ENCODE measurements at regions not wholly inside any gene's neighbourhood (a gene's known extent, or its start where the extent isn't known, plus 50 kb on each side); places are given as distances from the start of the nearest gene placed in this dataset.
A peak's percentile ranks its signal among the peaks of the same experiment; 100 is the strongest.
"Not testable (repeated sequence)": the region's sequence is repeated elsewhere in the genome, so short reads cannot be mapped to it uniquely, and the experiment has no call there.

GRCh38 chr9:85792057-85792456 is 50.3 kb upstream of the AGTPBP1 start:
- H3K36me3 Mint-ChIP-seq, DNase-seq, H3K27me3 Mint-ChIP-seq, H3K4me1 Mint-ChIP-seq, H3K4me3 Mint-ChIP-seq, H3K27ac Mint-ChIP-seq, H3K9me3 Mint-ChIP-seq: not testable (repeated sequence)

- not testable (repeated sequence) for H3K36me3 Mint-ChIP-seq, H3K4me1 Mint-ChIP-seq, H3K27ac Mint-ChIP-seq, DNase-seq, H3K4me3 Mint-ChIP-seq, H3K9me3 Mint-ChIP-seq, H3K27me3 Mint-ChIP-seq
Observed at GRCh38 chr9:85802978-85803695, 61.4 kb upstream of the AGTPBP1 start.

- H3K27me3 Mint-ChIP-seq, H3K9me3 Mint-ChIP-seq, H3K27ac Mint-ChIP-seq, DNase-seq, H3K4me1 Mint-ChIP-seq, H3K36me3 Mint-ChIP-seq, H3K4me3 Mint-ChIP-seq: not testable (repeated sequence)
Observed at GRCh38 chr9:85804847-85805133, 63.0 kb upstream of the AGTPBP1 start.

- H3K9me3 Mint-ChIP-seq, H3K4me1 Mint-ChIP-seq, H3K27me3 Mint-ChIP-seq, H3K36me3 Mint-ChIP-seq: not testable (repeated sequence)
- Mint-ChIP-seq H3K27ac (peak overlapping the region; percentile 57), H3K4me3 (peak overlapping the region; percentile 84)
- peak; percentile 71 for DNase-seq
Observed at GRCh38 chr9:85805134-85806005, 63.6 kb upstream of the AGTPBP1 start.

GRCh38 chr9:85808329-85808728 is 66.6 kb upstream of the AGTPBP1 start:
- not testable (repeated sequence) for H3K4me3 Mint-ChIP-seq, H3K27me3 Mint-ChIP-seq, DNase-seq, H3K4me1 Mint-ChIP-seq, H3K36me3 Mint-ChIP-seq, H3K27ac Mint-ChIP-seq, H3K9me3 Mint-ChIP-seq

- H3K27me3 Mint-ChIP-seq, H3K4me3 Mint-ChIP-seq, H3K4me1 Mint-ChIP-seq, H3K9me3 Mint-ChIP-seq, DNase-seq, H3K36me3 Mint-ChIP-seq, H3K27ac Mint-ChIP-seq: not testable (repeated sequence)
Observed at GRCh38 chr9:85813388-85813787, 71.6 kb upstream of the AGTPBP1 start.

GRCh38 chr9:85814800-85815199 is 73.0 kb upstream of the AGTPBP1 start:
- H3K9me3 Mint-ChIP-seq, H3K36me3 Mint-ChIP-seq, H3K27me3 Mint-ChIP-seq, H3K27ac Mint-ChIP-seq, DNase-seq, H3K4me3 Mint-ChIP-seq, H3K4me1 Mint-ChIP-seq: not testable (repeated sequence)

- not testable (repeated sequence) for DNase-seq, H3K27ac Mint-ChIP-seq, H3K4me3 Mint-ChIP-seq, H3K27me3 Mint-ChIP-seq, H3K36me3 Mint-ChIP-seq, H3K4me1 Mint-ChIP-seq, H3K9me3 Mint-ChIP-seq
Observed at GRCh38 chr9:85818971-85819370, 77.2 kb upstream of the AGTPBP1 start.

GRCh38 chr9:85820598-85820997 is 78.8 kb upstream of the AGTPBP1 start:
- not testable (repeated sequence) for DNase-seq, H3K9me3 Mint-ChIP-seq, H3K36me3 Mint-ChIP-seq, H3K27me3 Mint-ChIP-seq, H3K4me3 Mint-ChIP-seq, H3K27ac Mint-ChIP-seq, H3K4me1 Mint-ChIP-seq

- H3K27me3 Mint-ChIP-seq, H3K27ac Mint-ChIP-seq, H3K9me3 Mint-ChIP-seq, DNase-seq, H3K4me3 Mint-ChIP-seq, H3K36me3 Mint-ChIP-seq, H3K4me1 Mint-ChIP-seq: not testable (repeated sequence)
Observed at GRCh38 chr9:85824949-85825348, 83.2 kb upstream of the AGTPBP1 start.

- not testable (repeated sequence) for H3K27ac Mint-ChIP-seq, H3K4me3 Mint-ChIP-seq, H3K9me3 Mint-ChIP-seq, H3K4me1 Mint-ChIP-seq, H3K27me3 Mint-ChIP-seq, DNase-seq, H3K36me3 Mint-ChIP-seq
Observed at GRCh38 chr9:85834591-85834990, 92.8 kb upstream of the AGTPBP1 start.

- not testable (repeated sequence) for H3K27me3 Mint-ChIP-seq, H3K4me1 Mint-ChIP-seq, DNase-seq, H3K4me3 Mint-ChIP-seq, H3K36me3 Mint-ChIP-seq, H3K9me3 Mint-ChIP-seq, H3K27ac Mint-ChIP-seq
Observed at GRCh38 chr9:85843949-85844348, 97.0 kb upstream of the NAA35 start.

- not testable (repeated sequence) for H3K27ac Mint-ChIP-seq, H3K4me3 Mint-ChIP-seq
Observed at GRCh38 chr9:85847782-85848181, 93.2 kb upstream of the NAA35 start.

GRCh38 chr9:85858056-85858750 is 82.7 kb upstream of the NAA35 start:
- DNase-seq, result no peak
- Mint-ChIP-seq H3K27me3 (no peaks in the 10 kb centered on the region), H3K36me3 (peaks cover 3% of the 10 kb centered on the region), H3K9me3 (peaks cover 2% of the 10 kb centered on the region), H3K27ac (no peak overlapping the region), H3K4me3 (no peak overlapping the region), H3K4me1 (peaks cover 10% of the 10 kb centered on the region)

More at GRCh38 chr9:85847782-85848181, 93.2 kb upstream of the NAA35 start:
- not testable (repeated sequence) for H3K36me3 Mint-ChIP-seq, H3K27me3 Mint-ChIP-seq, H3K9me3 Mint-ChIP-seq, DNase-seq, H3K4me1 Mint-ChIP-seq

GRCh38 chr9:85859765-85860164 is 81.2 kb upstream of the NAA35 start:
- Mint-ChIP-seq H3K4me3 (no peak overlapping the region), H3K9me3 (peaks cover 2% of the 10 kb centered on the region), H3K27ac (no peak overlapping the region), H3K27me3 (no peaks in the 10 kb centered on the region), H3K36me3 (peaks cover 10% of the 10 kb centered on the region), H3K4me1 (peaks cover 10% of the 10 kb centered on the region)
- DNase-seq, result no peak

GRCh38 chr9:85861882-85862281 is 79.1 kb upstream of the NAA35 start:
- not testable (repeated sequence) for H3K27me3 Mint-ChIP-seq, H3K27ac Mint-ChIP-seq, DNase-seq, H3K9me3 Mint-ChIP-seq, H3K4me3 Mint-ChIP-seq, H3K4me1 Mint-ChIP-seq
- peaks cover 10% of the 10 kb centered on the region for H3K36me3 Mint-ChIP-seq
